ENCODE measurements at regions not wholly inside any gene's neighbourhood (a gene's known extent, or its start where the extent isn't known, plus 50 kb on each side); places are given as distances from the start of the nearest gene placed in this dataset.

DNA sequence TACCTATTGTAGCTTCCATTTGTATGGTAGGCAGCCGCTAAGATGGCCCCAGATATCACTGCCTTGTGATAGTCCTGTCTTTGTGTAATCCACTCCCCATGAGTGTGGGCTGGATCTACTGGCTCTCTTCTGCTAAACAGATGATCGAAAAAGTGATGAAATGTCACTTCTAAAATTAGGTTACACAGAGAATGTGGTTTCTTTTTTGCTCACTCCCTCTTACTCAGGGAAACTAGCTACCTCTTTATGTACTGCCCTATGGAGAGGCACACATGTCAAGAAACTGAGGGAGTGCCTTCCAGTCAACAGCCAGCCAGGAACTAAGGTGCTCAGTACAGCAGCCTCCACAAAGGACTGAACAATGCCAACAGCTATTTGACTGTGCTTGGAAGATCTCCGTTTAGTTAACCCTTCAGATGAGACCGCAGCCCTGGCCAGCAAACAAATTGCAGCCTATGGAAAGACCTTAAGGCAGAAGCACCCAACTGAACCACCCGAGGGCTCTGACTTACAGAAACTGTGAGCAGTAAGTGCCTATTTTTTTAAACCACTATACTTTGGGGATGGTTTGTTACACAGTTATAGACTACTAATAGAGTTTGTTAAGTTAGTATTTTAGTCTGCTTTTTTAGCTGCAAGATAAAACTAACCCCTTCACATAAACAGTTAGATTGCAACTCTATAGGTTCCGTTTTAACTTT lies 113.2 kb upstream of the MAF start:
- H3K27me3 ChIP-seq (ENCODE audit: control insufficient read depth, insufficient read depth, low read length), result no peaks in the 10 kb centered on the region
- no peak overlapping the region for H3K27ac ChIP-seq (ENCODE audit: low read length)
- intact Hi-C loops (cut with micrococcal nuclease; ENCODE audit: unreplicated experiment), result no loop called here
- no peaks in the 10 kb centered on the region for H3K36me3 ChIP-seq (ENCODE audit: control insufficient read depth, insufficient read depth, low read length)
- no peak for DNase-seq (ENCODE audit: low read depth, low spot score)
- no peak overlapping the region for H3K4me3 ChIP-seq (ENCODE audit: low read depth in 2 of 2, low read length in 2 of 2)
- H3K9me3 ChIP-seq (ENCODE audit: control insufficient read depth, insufficient read depth, low read depth, low read length), result no peaks in the 10 kb centered on the region
- POLR2A ChIA-PET, result no interaction called here
- TF ChIP-seq, protein P1, sequence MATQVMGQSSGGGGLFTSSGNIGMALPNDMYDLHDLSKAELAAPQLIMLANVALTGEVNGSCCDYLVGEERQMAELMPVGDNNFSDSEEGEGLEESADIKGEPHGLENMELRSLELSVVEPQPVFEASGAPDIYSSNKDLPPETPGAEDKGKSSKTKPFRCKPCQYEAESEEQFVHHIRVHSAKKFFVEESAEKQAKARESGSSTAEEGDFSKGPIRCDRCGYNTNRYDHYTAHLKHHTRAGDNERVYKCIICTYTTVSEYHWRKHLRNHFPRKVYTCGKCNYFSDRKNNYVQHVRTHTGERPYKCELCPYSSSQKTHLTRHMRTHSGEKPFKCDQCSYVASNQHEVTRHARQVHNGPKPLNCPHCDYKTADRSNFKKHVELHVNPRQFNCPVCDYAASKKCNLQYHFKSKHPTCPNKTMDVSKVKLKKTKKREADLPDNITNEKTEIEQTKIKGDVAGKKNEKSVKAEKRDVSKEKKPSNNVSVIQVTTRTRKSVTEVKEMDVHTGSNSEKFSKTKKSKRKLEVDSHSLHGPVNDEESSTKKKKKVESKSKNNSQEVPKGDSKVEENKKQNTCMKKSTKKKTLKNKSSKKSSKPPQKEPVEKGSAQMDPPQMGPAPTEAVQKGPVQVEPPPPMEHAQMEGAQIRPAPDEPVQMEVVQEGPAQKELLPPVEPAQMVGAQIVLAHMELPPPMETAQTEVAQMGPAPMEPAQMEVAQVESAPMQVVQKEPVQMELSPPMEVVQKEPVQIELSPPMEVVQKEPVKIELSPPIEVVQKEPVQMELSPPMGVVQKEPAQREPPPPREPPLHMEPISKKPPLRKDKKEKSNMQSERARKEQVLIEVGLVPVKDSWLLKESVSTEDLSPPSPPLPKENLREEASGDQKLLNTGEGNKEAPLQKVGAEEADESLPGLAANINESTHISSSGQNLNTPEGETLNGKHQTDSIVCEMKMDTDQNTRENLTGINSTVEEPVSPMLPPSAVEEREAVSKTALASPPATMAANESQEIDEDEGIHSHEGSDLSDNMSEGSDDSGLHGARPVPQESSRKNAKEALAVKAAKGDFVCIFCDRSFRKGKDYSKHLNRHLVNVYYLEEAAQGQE (IDR thresholded peaks at IDR 0.05; ENCODE audit: insufficient read depth in 1 of 2, low read depth in 2 of 2, low read length in 1 of 2), result no peak
- TF ChIP-seq SIN3A (IDR thresholded peaks at IDR 0.05; ENCODE audit: borderline replicate concordance, insufficient read depth, low read depth, low read length), result no peak
- no peak for TF ChIP-seq TCF7L2 (IDR thresholded peaks at IDR 0.05; ENCODE audit: low read depth, low read length)
- no peak for TF ChIP-seq POLR2AphosphoS5 (IDR thresholded peaks at IDR 0.05; ENCODE audit: low read depth, low read length)
- in situ Hi-C loops (cut with HindIII; ENCODE audit: low pct_unique_long_range_greater_than_20kb, low sequenced_read_pairs), result no loop called here
- H3K4me1 ChIP-seq (ENCODE audit: control insufficient read depth, insufficient read depth, low read length), result no peaks in the 10 kb centered on the region
- no peak for ATAC-seq
- CTCF ChIA-PET, result no interaction called here
- no TSS peak for BruUV-seq (replicated peaks)

- ATAC-seq, result no peak
- TF ChIP-seq SIN3A (IDR thresholded peaks at IDR 0.05; ENCODE audit: borderline replicate concordance, insufficient read depth, low read depth, low read length) (no peak), TCF7L2 (IDR thresholded peaks at IDR 0.05; ENCODE audit: low read depth, low read length) (no peak), POLR2AphosphoS5 (IDR thresholded peaks at IDR 0.05; ENCODE audit: low read depth, low read length) (no peak), CTCF (IDR thresholded peaks at IDR 0.05) (no peak)
- TF ChIP-seq, protein P1 (IDR thresholded peaks at IDR 0.05; ENCODE audit: insufficient read depth in 1 of 2, low read depth in 2 of 2, low read length in 1 of 2), result no peak
- no peaks in the 10 kb centered on the region for H3K9me3 ChIP-seq (ENCODE audit: control insufficient read depth, insufficient read depth, low read depth, low read length)
- intact Hi-C loops (cut with micrococcal nuclease; ENCODE audit: unreplicated experiment) (no loop called here), in situ Hi-C loops (cut with HindIII; ENCODE audit: low pct_unique_long_range_greater_than_20kb, low sequenced_read_pairs) (no loop called here)
- H3K4me1 ChIP-seq (ENCODE audit: control insufficient read depth, insufficient read depth, low read length), result no peaks in the 10 kb centered on the region
- H3K27ac ChIP-seq (ENCODE audit: low read length), result no peak overlapping the region
- H3K4me3 ChIP-seq (ENCODE audit: low read depth in 2 of 2, low read length in 2 of 2), result no peak overlapping the region
- no TSS peak for BruUV-seq (replicated peaks)
- DNase-seq (ENCODE audit: low read depth, low spot score), result no peak
- H3K27me3 ChIP-seq (ENCODE audit: control insufficient read depth, insufficient read depth, low read length), result no peaks in the 10 kb centered on the region
- ChIA-PET CTCF (no interaction called here), POLR2A (no interaction called here)
- H3K36me3 ChIP-seq (ENCODE audit: control insufficient read depth, insufficient read depth, low read length), result no peaks in the 10 kb centered on the region
Observed at GRCh38 chr16:79712276-79712675, 111.7 kb upstream of the MAF start.
